Panc1 (cell line): ENCODE measurements at regions not wholly inside any gene's neighbourhood (a gene's known extent, or its start where the extent isn't known, plus 50 kb on each side); places are given as distances from the start of the nearest gene placed in this dataset.

Experiments
- ATAC-seq: fragments of 200-7000 bp; cut with Tn5 transposase; 2 replicates; pipeline ENCODE4 v1.9.1; 2020; ENCODE audit warnings: mild to moderate bottlenecking, moderate library complexity
- BruUV-seq: library from RNA; stranded (reverse); fragments of 400-500 nt; replicated peaks from 2 replicates; lab custom pipeline; 2021; lab: Mats Ljungman, UMichigan
- CTCF ChIA-PET: fragments of 300-600 bp; sonication (Branson Sonifier 250); formaldehyde crosslinking; loops from one replicate; lab custom pipeline; 2022; ENCODE audit warnings: antibody characterized with exemption; lab: Charles Lee
- POLR2A ChIA-PET: fragments of 300-600 bp; sonication (Branson Sonifier 250); formaldehyde crosslinking; loops from one replicate; lab custom pipeline; 2022; ENCODE audit warnings: antibody characterized with exemption; lab: Charles Lee
- DNase-seq: peaks from one replicate; pipeline ENCODE4 v3.0.0-alpha.2; 2010; ENCODE audit warnings: low read depth, low spot score
- H3K27ac ChIP-seq: 2 replicates; pipeline ENCODE4 v1.5.1; 2011; ENCODE audit warnings: mild to moderate bottlenecking, low read length, inconsistent platforms
- H3K27me3 ChIP-seq: fragments of 200-500 bp; sonication (Bioruptor generic); 2 replicates; pipeline ENCODE4 v1.6.0; 2014; ENCODE audit warnings: low read length, inconsistent platforms; ENCODE audit not compliant: control insufficient read depth, insufficient read depth
- H3K36me3 ChIP-seq: fragments of 200-500 bp; sonication (Bioruptor generic); 2 replicates; pipeline ENCODE4 v1.5.1; 2014; ENCODE audit warnings: inconsistent platforms, mild to moderate bottlenecking, low read length, moderate library complexity; ENCODE audit not compliant: control insufficient read depth, insufficient read depth
- H3K4me1 ChIP-seq: 2 replicates; pipeline ENCODE4 v1.5.1; 2011; ENCODE audit warnings: inconsistent platforms, mild to moderate bottlenecking, low read length, moderate library complexity; ENCODE audit not compliant: control insufficient read depth, insufficient read depth
- H3K4me3 ChIP-seq, 2 experiments: 2 replicates each; pipeline ENCODE4 v1.5.1; 2011 to 2012; ENCODE audit warnings: low read depth in 2 of 2, low read length in 2 of 2, mild to moderate bottlenecking in 2 of 2, inconsistent platforms in 1 of 2, moderate library complexity in 1 of 2
- H3K9me3 ChIP-seq: fragments of 200-500 bp; sonication (Bioruptor generic); 2 replicates; pipeline ENCODE4 v1.5.1; 2014; ENCODE audit warnings: low read depth, mild to moderate bottlenecking, inconsistent platforms, low read length, moderate library complexity; ENCODE audit not compliant: control insufficient read depth, insufficient read depth
- CTCF ChIP-seq: fragments of 450-650 bp; IDR thresholded peaks from 2 replicates; pipeline ENCODE4 v1.5.1; 2017; ENCODE audit warnings: mild to moderate bottlenecking
- POLR2AphosphoS5 ChIP-seq: IDR thresholded peaks from 2 replicates; pipeline ENCODE4 v1.6.1; 2012; ENCODE audit warnings: mild to moderate bottlenecking, low read depth, low read length, moderate library complexity
- REST ChIP-seq, 2 experiments: IDR thresholded peaks; 2 replicates each; pipeline ENCODE4 v1.6.1; 2011 to 2012; ENCODE audit warnings: low read depth in 2 of 2, control low read depth in 1 of 2, low read length in 1 of 2, mild to moderate bottlenecking in 1 of 2, moderate library complexity in 1 of 2; ENCODE audit not compliant: insufficient read depth in 1 of 2
- SIN3A ChIP-seq: IDR thresholded peaks from 2 replicates; pipeline ENCODE4 v1.6.1; 2012; ENCODE audit warnings: low read depth, mild to moderate bottlenecking, low read length, moderate library complexity, borderline replicate concordance; ENCODE audit not compliant: insufficient read depth
- TCF7L2 ChIP-seq: IDR thresholded peaks from 2 replicates; pipeline ENCODE4 v1.6.1; 2011; ENCODE audit warnings: mild to moderate bottlenecking, low read depth, low read length, inconsistent platforms
- in situ Hi-C: cut with HindIII; loops from 2 replicates; pipeline ENCODE4 v1.10.0; 2016; ENCODE audit warnings: low sequenced_read_pairs, low pct_unique_long_range_greater_than_20kb
- intact Hi-C: fragments of 100-400 bp; cut with micrococcal nuclease; formaldehyde crosslinking; loops from one replicate; pipeline ENCODE4 v1.10.0; 2022; ENCODE audit not compliant: unreplicated experiment

- Histone ChIP-seq H3K4me3 (no peak overlapping the region), H3K27me3 (no peaks in the 10 kb centered on the region), H3K27ac (no peak overlapping the region), H3K9me3 (no peaks in the 10 kb centered on the region), H3K36me3 (no peaks in the 10 kb centered on the region), H3K4me1 (no peaks in the 10 kb centered on the region)
- no TSS peak for BruUV-seq
- no peak for TF ChIP-seq REST (IDR thresholded peaks at IDR 0.05; ENCODE audit: insufficient read depth in 1 of 2, low read depth in 2 of 2, low read length in 1 of 2)
- no peak for TF ChIP-seq POLR2AphosphoS5
- TF ChIP-seq SIN3A = no peak
- no peak for TF ChIP-seq CTCF
- no peak for TF ChIP-seq TCF7L2
- ChIA-PET CTCF (no interaction called here), POLR2A (no interaction called here)
- intact Hi-C loops (no loop called here), in situ Hi-C loops (no loop called here)
- ATAC-seq = no peak
- DNase-seq = no peak
Observed at GRCh38 chr2:204089105-204089504, 152.5 kb downstream of the ICOS start.

- H3K4me3 ChIP-seq = no peak overlapping the region
- BruUV-seq = no TSS peak
- intact Hi-C loops = no loop called here
- no peaks in the 10 kb centered on the region for H3K27me3 ChIP-seq
- no peak for ATAC-seq
- in situ Hi-C loops = no loop called here
- no peak for DNase-seq
- ChIA-PET POLR2A (no interaction called here), CTCF (no interaction called here)
- no peaks in the 10 kb centered on the region for H3K9me3 ChIP-seq
- H3K27ac ChIP-seq = no peak overlapping the region
- TF ChIP-seq POLR2AphosphoS5 = no peak
- TF ChIP-seq SIN3A = no peak
- no peak for TF ChIP-seq REST (IDR thresholded peaks at IDR 0.05; ENCODE audit: insufficient read depth in 1 of 2, low read depth in 2 of 2, low read length in 1 of 2)
- TF ChIP-seq CTCF = no peak
- TF ChIP-seq TCF7L2 = no peak
- no peaks in the 10 kb centered on the region for H3K36me3 ChIP-seq
- H3K4me1 ChIP-seq = no peaks in the 10 kb centered on the region
Observed at GRCh38 chr2:204089574-204089973, 153.0 kb downstream of the ICOS start.
